Neural progenitor cell (in vitro differentiated cells): ENCODE measurements at regions not wholly inside any gene's neighbourhood (a gene's known extent, or its start where the extent isn't known, plus 50 kb on each side); places are given as distances from the start of the nearest gene placed in this dataset.
A peak's percentile ranks its signal among the peaks of the same experiment; 100 is the strongest.
"Not testable (repeated sequence)": the region's sequence is repeated elsewhere in the genome, so short reads cannot be mapped to it uniquely, and the experiment has no call there.

Experiments
- DNase-seq: peaks from one replicate; pipeline ENCODE4 v3.0.0-alpha.2; 2016; ENCODE audit warnings: low spot score
- H2AFZ ChIP-seq: fragments of 200-600 bp; sonication (generic); replicated peaks from 2 replicates; pipeline ENCODE4 v1.6.1; 2016; ENCODE audit warnings: antibody characterized with exemption
- H3F3A ChIP-seq: fragments of 200-600 bp; sonication (generic); 2 replicates; pipeline ENCODE4 v1.6.1; 2016; ENCODE audit warnings: antibody characterized with exemption, low read depth
- H3K27ac ChIP-seq: fragments of 200-600 bp; sonication (generic); 2 replicates; pipeline ENCODE4 v1.5.1; 2016; ENCODE audit warnings: mild to moderate bottlenecking
- H3K27me3 ChIP-seq: fragments of 200-600 bp; sonication (generic); 2 replicates; pipeline ENCODE4 v1.6.1; 2016; ENCODE audit warnings: mild to moderate bottlenecking, moderate library complexity
- H3K36me3 ChIP-seq: fragments of 200-600 bp; sonication (generic); 2 replicates; pipeline ENCODE4 v1.5.1; 2016
- H3K4me1 ChIP-seq: fragments of 200-600 bp; sonication (generic); 2 replicates; pipeline ENCODE4 v1.6.1; 2016; ENCODE audit warnings: mixed run types
- H3K4me2 ChIP-seq: fragments of 200-600 bp; sonication (generic); 2 replicates; pipeline ENCODE4 v1.6.1; 2016
- H3K4me3 ChIP-seq: fragments of 200-600 bp; sonication (generic); 2 replicates; pipeline ENCODE4 v1.5.1; 2016
- H3K79me2 ChIP-seq: fragments of 200-600 bp; sonication (generic); 2 replicates; pipeline ENCODE4 v1.6.1; 2016; ENCODE audit warnings: low read depth
- H3K9ac ChIP-seq: fragments of 200-600 bp; sonication (generic); 2 replicates; pipeline ENCODE4 v1.6.1; 2016
- H3K9me3 ChIP-seq: fragments of 200-600 bp; sonication (generic); 2 replicates; pipeline ENCODE4 v1.5.1; 2016; ENCODE audit warnings: low read depth
- H4K20me1 ChIP-seq: fragments of 200-600 bp; sonication (generic); 2 replicates; pipeline ENCODE4 v1.6.1; 2016; ENCODE audit warnings: low read depth
- H3K27ac Mint-ChIP-seq: 3 replicates; pipeline ENCODE4 v1.8.0; 2021; ENCODE audit warnings: mixed read lengths
- H3K27me3 Mint-ChIP-seq: 2 replicates; pipeline ENCODE4 v1.8.0; 2022; ENCODE audit warnings: low read depth, mild to moderate bottlenecking, inconsistent platforms, moderate library complexity, mixed read lengths; ENCODE audit not compliant: insufficient read depth
- H3K36me3 Mint-ChIP-seq: 3 replicates; pipeline ENCODE4 v1.8.0; 2021; ENCODE audit warnings: mixed read lengths
- H3K4me1 Mint-ChIP-seq: 3 replicates; pipeline ENCODE4 v1.8.0; 2021; ENCODE audit warnings: mixed read lengths
- H3K4me3 Mint-ChIP-seq: 3 replicates; pipeline ENCODE4 v1.8.0; 2021; ENCODE audit warnings: mild to moderate bottlenecking, moderate library complexity, mixed read lengths
- H3K9me3 Mint-ChIP-seq: 3 replicates; pipeline ENCODE4 v1.8.0; 2020; ENCODE audit warnings: mixed read lengths
- EZH2 ChIP-seq: fragments of 200-600 bp; sonication (generic); IDR thresholded peaks from 2 replicates; pipeline ENCODE4 v1.6.1; 2017; ENCODE audit warnings: antibody characterized with exemption, mild to moderate bottlenecking, moderate library complexity
- EZH2phosphoT487 ChIP-seq: fragments of 200-600 bp; sonication (generic); IDR thresholded peaks from 2 replicates; pipeline ENCODE4 v1.6.1; 2017; ENCODE audit warnings: antibody characterized with exemption
- TF ChIP-seq, protein P1 (sequence below): fragments of 200-600 bp; sonication (generic); IDR thresholded peaks from 2 replicates; pipeline ENCODE4 v1.5.1; 2017; ENCODE audit warnings: antibody characterized with exemption, mild to moderate bottlenecking

DNA sequence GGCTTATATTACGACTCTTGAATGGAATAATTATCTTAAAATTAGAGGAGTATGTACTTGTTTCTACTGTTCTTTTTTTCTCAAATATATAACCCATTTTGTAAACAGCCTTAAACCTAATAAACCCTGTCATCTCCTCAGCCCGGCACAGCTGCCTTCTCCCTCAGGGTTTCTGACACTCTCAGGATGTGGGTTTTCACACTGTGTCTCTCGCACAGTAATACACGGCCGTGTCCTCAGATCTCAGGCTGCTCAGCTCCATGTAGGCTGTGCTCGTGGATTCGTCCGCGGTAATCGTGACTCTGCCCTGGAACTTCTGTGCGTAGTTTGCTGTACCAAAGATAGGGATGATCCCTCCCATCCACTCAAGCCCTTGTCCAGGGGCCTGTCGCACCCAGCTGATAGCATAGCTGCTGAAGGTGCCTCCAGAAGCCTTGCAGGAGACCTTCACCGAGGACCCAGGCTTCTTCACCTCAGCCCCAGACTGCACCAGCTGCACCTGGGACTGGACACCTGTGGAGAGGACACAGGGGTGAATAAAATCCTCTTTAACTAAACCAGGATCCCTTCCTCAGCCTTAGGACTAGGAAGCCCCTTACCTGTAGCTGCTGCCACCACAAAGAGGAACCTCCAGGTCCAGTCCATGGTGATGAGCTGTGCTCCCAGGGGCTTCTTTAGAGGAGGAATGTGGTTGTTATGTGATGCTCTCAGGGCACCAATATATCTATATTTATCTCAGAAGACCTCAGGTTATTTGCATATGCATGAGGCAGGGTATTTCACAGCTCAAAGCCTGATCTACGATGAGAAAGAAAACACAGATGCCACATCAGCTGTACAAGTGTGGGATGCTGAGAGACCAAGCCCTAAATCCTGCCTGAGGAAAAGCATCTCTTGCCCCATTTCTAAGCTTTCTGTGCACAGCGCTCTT is 1235.8 kb downstream of the TMEM121 start:
- not testable (repeated sequence) for H3K9ac ChIP-seq, H3K4me2 ChIP-seq, H2AFZ ChIP-seq, H3F3A ChIP-seq, H3K79me2 ChIP-seq, H3K36me3 Mint-ChIP-seq, H3K4me3 Mint-ChIP-seq, H3K27me3 Mint-ChIP-seq, DNase-seq, H3K27ac Mint-ChIP-seq, H3K36me3 ChIP-seq, H4K20me1 ChIP-seq, H3K4me1 ChIP-seq, H3K9me3 ChIP-seq, H3K4me3 ChIP-seq, H3K4me1 Mint-ChIP-seq, H3K27me3 ChIP-seq, H3K27ac ChIP-seq, H3K9me3 Mint-ChIP-seq

DNA sequence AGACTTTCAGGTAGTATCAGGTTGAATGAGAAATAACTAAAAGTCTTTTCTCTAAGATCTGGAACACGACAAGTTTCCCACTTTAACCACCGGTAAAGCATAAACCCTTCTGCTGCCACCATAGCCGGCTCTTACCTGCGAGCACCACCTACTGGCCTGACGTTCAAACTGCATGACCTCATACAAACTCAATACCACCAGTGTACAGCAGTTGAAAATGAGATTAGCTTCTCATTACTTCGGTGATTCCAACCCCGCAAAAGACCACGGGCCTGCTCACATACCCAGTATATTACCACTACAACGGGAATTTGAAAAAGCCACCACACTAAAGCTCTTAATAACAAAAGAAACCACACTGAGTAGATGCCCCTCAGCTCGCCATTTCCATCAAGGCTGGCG is 1238.6 kb downstream of the TMEM121 start:
- H3K79me2 ChIP-seq, H3F3A ChIP-seq, H2AFZ ChIP-seq, H3K36me3 Mint-ChIP-seq, H3K9me3 ChIP-seq, H3K4me1 Mint-ChIP-seq, H3K4me3 Mint-ChIP-seq, DNase-seq, H3K27ac ChIP-seq, H3K27ac Mint-ChIP-seq, H3K9ac ChIP-seq, H3K27me3 ChIP-seq, H3K4me2 ChIP-seq, H4K20me1 ChIP-seq, H3K4me1 ChIP-seq, H3K4me3 ChIP-seq, H3K36me3 ChIP-seq, H3K9me3 Mint-ChIP-seq, H3K27me3 Mint-ChIP-seq: not testable (repeated sequence)
- TF ChIP-seq, protein P1, sequence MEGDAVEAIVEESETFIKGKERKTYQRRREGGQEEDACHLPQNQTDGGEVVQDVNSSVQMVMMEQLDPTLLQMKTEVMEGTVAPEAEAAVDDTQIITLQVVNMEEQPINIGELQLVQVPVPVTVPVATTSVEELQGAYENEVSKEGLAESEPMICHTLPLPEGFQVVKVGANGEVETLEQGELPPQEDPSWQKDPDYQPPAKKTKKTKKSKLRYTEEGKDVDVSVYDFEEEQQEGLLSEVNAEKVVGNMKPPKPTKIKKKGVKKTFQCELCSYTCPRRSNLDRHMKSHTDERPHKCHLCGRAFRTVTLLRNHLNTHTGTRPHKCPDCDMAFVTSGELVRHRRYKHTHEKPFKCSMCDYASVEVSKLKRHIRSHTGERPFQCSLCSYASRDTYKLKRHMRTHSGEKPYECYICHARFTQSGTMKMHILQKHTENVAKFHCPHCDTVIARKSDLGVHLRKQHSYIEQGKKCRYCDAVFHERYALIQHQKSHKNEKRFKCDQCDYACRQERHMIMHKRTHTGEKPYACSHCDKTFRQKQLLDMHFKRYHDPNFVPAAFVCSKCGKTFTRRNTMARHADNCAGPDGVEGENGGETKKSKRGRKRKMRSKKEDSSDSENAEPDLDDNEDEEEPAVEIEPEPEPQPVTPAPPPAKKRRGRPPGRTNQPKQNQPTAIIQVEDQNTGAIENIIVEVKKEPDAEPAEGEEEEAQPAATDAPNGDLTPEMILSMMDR, result peak; percentile 35

DNA sequence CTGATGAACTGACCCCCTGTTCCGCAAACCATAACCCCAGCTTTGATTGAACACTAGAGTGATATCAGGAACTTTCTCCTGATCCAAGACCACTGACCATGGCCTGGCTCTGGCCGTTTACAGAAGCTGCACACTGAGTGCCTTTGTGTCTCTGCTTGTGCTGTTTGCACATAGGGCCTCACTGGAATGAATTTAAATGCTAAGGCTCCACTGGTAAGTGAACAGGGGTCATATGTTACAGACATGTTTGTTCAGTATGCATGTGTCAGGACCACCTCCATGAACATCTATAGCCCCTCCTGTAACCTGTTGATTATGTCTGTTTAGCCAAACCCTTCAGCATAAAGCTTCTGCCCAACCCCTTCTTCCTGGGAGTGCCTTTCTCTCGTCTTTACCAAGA is 1239.8 kb downstream of the TMEM121 start:
- no peaks in the 10 kb centered on the region for H4K20me1 ChIP-seq
- H3K27me3 ChIP-seq, result no peaks in the 10 kb centered on the region
- TF ChIP-seq, protein P1, result no peak
- TF ChIP-seq EZH2phosphoT487, result no peak
- TF ChIP-seq EZH2, result no peak
- H3F3A ChIP-seq, result no peaks in the 10 kb centered on the region
- no peaks in the 10 kb centered on the region for H3K36me3 ChIP-seq
- no peaks in the 10 kb centered on the region for H3K4me1 Mint-ChIP-seq
- H3K4me3 Mint-ChIP-seq, result no peak overlapping the region
- H3K4me3 ChIP-seq, result no peak overlapping the region
- H3K27ac ChIP-seq, result no peak overlapping the region
- H3K9me3 Mint-ChIP-seq, result peaks cover 10% of the 10 kb centered on the region
- H3K4me2 ChIP-seq, result no peak overlapping the region
- no peaks in the 10 kb centered on the region for H3K4me1 ChIP-seq
- H3K27ac Mint-ChIP-seq, result no peak overlapping the region
- no peak overlapping the region for H2AFZ ChIP-seq
- no peaks in the 10 kb centered on the region for H3K79me2 ChIP-seq
- peaks cover 3% of the 10 kb centered on the region for H3K9me3 ChIP-seq
- H3K36me3 Mint-ChIP-seq, result no peaks in the 10 kb centered on the region
- H3K9ac ChIP-seq, result no peak overlapping the region
- no peak for DNase-seq
- no peaks in the 10 kb centered on the region for H3K27me3 Mint-ChIP-seq

DNA sequence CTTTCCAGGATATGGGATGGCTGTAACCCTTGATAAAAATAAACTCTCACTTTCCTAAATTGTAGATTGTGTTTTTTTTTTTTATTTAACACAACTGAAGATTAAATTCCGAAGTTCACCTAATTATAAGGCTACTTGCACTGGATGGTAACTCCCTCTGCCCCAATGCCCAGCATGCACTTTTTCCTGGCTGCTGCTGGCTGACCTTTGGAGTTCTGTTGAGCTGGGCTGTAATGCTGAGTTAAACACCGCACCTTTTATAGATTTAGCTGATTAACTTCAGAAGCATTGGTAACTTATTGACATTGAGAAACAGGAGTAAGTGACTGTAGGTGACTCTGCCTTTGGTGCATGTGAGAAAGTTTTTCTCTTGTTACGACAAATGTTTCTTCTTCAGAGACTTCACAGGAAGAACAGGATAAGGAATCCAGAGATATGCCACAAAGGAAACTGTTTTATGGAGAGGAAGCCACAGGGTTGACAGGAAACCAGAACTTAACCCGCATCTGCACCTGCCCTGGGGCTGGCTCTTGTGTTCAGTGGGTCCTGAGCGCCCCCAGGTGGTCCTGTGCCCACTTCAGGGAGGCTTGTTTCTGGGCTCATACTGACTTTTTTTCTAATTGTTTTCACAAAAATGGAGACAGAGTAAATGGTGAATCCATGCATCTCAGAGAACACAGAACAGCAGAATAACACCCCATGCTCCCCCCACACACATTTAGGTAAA is 1240.3 kb downstream of the TMEM121 start:
- not testable (repeated sequence) for H3K79me2 ChIP-seq, H3K27ac Mint-ChIP-seq, H3K36me3 ChIP-seq, H3K9ac ChIP-seq, H3K9me3 Mint-ChIP-seq, H3K27me3 ChIP-seq, H3K27ac ChIP-seq, H3K4me1 ChIP-seq, DNase-seq, H3K4me2 ChIP-seq, H3K4me3 ChIP-seq, H3K27me3 Mint-ChIP-seq, H3K36me3 Mint-ChIP-seq, H4K20me1 ChIP-seq, H3K9me3 ChIP-seq, H3K4me3 Mint-ChIP-seq, H3F3A ChIP-seq, H3K4me1 Mint-ChIP-seq, H2AFZ ChIP-seq

DNA sequence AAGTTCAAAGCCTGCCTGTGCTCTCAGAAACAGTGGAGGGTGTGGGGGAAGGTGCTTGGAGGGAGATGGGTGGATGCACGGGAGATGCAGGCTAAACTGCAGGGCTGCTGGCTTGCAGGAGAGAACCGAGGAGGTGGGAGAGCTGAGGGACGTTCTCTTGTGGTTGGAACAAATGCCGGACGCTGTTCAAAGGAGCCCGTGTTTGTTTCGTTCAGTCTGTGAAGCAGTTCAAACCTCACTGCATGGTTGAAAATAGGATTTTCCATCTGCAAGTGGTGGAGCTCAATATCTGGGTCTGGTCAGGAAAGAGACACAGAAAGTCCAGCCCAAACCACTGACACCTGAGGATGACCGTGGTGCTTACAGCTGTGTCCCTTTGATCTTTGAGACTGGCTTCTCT is 1241.8 kb downstream of the TMEM121 start:
- H3K4me3 ChIP-seq, H3K9ac ChIP-seq, H3K27ac ChIP-seq, H3K79me2 ChIP-seq, H3K27ac Mint-ChIP-seq, H3K27me3 ChIP-seq, H4K20me1 ChIP-seq, H3K4me3 Mint-ChIP-seq, H3K27me3 Mint-ChIP-seq, H2AFZ ChIP-seq, H3F3A ChIP-seq, H3K4me1 ChIP-seq, H3K4me2 ChIP-seq, H3K36me3 ChIP-seq, H3K36me3 Mint-ChIP-seq, H3K4me1 Mint-ChIP-seq, H3K9me3 ChIP-seq, DNase-seq: not testable (repeated sequence)
- H3K9me3 Mint-ChIP-seq, result peaks cover 13% of the 10 kb centered on the region

DNA sequence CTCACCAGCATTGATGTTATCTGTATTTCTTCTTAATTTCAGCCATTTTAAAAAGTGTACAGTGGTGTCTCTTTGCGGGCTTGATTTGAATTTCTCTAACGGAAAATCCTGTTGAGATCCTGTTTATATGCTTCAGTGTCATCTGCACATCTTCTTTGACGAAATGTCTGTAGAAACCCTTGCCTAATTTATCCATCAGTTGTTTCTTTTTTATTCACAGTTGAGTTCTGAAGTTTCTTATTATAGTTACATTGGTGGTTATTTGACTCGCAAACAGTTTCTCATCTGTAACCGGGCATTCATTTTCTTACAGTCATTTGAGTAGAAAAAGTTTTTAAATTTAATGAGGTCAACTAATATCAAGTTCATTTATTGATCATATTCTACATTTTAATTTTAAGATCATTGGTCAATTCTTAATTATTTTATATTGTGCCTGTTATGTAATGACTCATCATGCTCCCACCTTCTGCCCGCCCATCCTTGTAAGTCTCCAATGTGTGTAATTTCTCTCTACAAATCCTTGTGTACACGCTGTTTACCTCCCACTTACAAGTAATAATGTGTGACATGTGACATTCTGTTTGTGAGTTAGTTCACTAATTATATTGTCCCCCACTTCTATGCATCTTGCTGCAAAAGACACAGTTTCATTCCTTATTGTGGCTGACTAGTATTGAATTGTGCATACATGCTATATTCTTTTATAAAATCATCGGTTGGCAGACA is 1242.8 kb downstream of the TMEM121 start:
- not testable (repeated sequence) for H3K27me3 Mint-ChIP-seq
- peaks cover 14% of the 10 kb centered on the region for H3K9me3 Mint-ChIP-seq

More for the DNA sequence above, 1242.8 kb downstream of the TMEM121 start:
- H3K4me2 ChIP-seq, H3F3A ChIP-seq, H3K4me3 Mint-ChIP-seq, H3K27ac Mint-ChIP-seq, H3K36me3 ChIP-seq, H3K9ac ChIP-seq, H3K4me1 ChIP-seq, H4K20me1 ChIP-seq, DNase-seq, H3K36me3 Mint-ChIP-seq, H2AFZ ChIP-seq, H3K9me3 ChIP-seq, H3K4me3 ChIP-seq, H3K4me1 Mint-ChIP-seq, H3K79me2 ChIP-seq, H3K27me3 ChIP-seq, H3K27ac ChIP-seq: not testable (repeated sequence)
